H1 (cell line): ENCODE measurements at regions not wholly inside any gene's neighbourhood (a gene's known extent, or its start where the extent isn't known, plus 50 kb on each side); places are given as distances from the start of the nearest gene placed in this dataset.

Experiments
- CTCF ChIA-PET: fragments of 300-600 bp; sonication (Branson Sonifier 250); formaldehyde crosslinking; loops from one replicate; lab custom pipeline; 2021; ENCODE audit not compliant: partially characterized antibody; lab: Charles Lee
- POLR2A ChIA-PET: fragments of 300-600 bp; sonication (Branson Sonifier 250); formaldehyde crosslinking; loops from one replicate; lab custom pipeline; 2021; ENCODE audit warnings: inconsistent platforms; ENCODE audit not compliant: partially characterized antibody; lab: Charles Lee
- DNase-seq, 2 experiments: peaks; one replicate each; pipeline versions ENCODE4 v3.0.0 to v3.0.0-alpha.2; 2010 to 2022; ENCODE audit warnings: low spot score in 2 of 2, low read depth in 1 of 2, mixed read lengths in 1 of 2
- FAIRE-seq: peaks from 2 replicates; lab custom pipeline; 2011; peaks lifted over from hg19 to GRCh38; lab: Jason Lieb, UNC
- H2AFZ ChIP-seq: 2 replicates; pipeline ENCODE4 v1.8.1; 2012; ENCODE audit warnings: low read length, inconsistent platforms
- H2AK5ac ChIP-seq: 2 replicates; pipeline ENCODE4 v1.6.1; 2013; ENCODE audit warnings: low read depth, low read length
- H2BK120ac ChIP-seq: replicated peaks from 2 replicates; pipeline ENCODE3; 2013; ENCODE audit warnings: low read depth, low read length, inconsistent platforms
- H2BK12ac ChIP-seq: 2 replicates; pipeline ENCODE4 v1.6.1; 2013; ENCODE audit warnings: low read depth, low read length
- H2BK15ac ChIP-seq: 2 replicates; pipeline ENCODE4 v1.6.1; 2013; ENCODE audit warnings: low read length
- H2BK20ac ChIP-seq: 2 replicates; pipeline ENCODE4 v1.6.1; 2013; ENCODE audit warnings: low read length
- H2BK5ac ChIP-seq: 2 replicates; pipeline ENCODE4 v1.6.1; 2013; ENCODE audit warnings: low read depth, low read length
- H3K14ac ChIP-seq: 2 replicates; pipeline ENCODE4 v1.6.1; 2013; ENCODE audit warnings: inconsistent platforms; ENCODE audit not compliant: insufficient read length
- H3K18ac ChIP-seq: 2 replicates; pipeline ENCODE4 v1.6.1; 2013; ENCODE audit warnings: low read length; ENCODE audit errors: extremely low read depth
- H3K23ac ChIP-seq: 2 replicates; pipeline ENCODE4 v1.6.1; 2013; ENCODE audit warnings: inconsistent platforms; ENCODE audit not compliant: insufficient read length
- H3K23me2 ChIP-seq: 2 replicates; pipeline ENCODE4 v1.6.1; 2013; ENCODE audit warnings: low read depth, low read length
- H3K27ac ChIP-seq: 2 replicates; pipeline ENCODE4 v1.6.1; 2011; ENCODE audit warnings: low read depth, low read length, inconsistent platforms
- H3K27me3 ChIP-seq, 4 experiments: replicated peaks in 1 of 4; 1 replicate in 1 of 4; 2 replicates in 3 of 4; pipeline versions ENCODE4 v1.6.1 to v1.8.1; 2011 to 2013; ENCODE audit warnings: low read length in 3 of 4, mild to moderate bottlenecking in 3 of 4, inconsistent platforms in 2 of 4, mixed read lengths in 2 of 4, moderate library complexity in 1 of 4; ENCODE audit not compliant: control insufficient read depth in 3 of 4, insufficient read depth in 3 of 4; ENCODE audit errors: extremely low read depth in 1 of 4
- H3K36me3 ChIP-seq, 4 experiments: 2 replicates each; pipeline versions ENCODE4 v1.6.1 to v1.8.1; 2011 to 2013; ENCODE audit warnings: mild to moderate bottlenecking in 4 of 4, low read length in 3 of 4, moderate library complexity in 2 of 4, control low read depth in 1 of 4, inconsistent platforms in 1 of 4; ENCODE audit not compliant: insufficient read depth in 4 of 4, control insufficient read depth in 2 of 4
- H3K4ac ChIP-seq: replicated peaks from 2 replicates; pipeline ENCODE3; 2013; ENCODE audit warnings: low read length, low read depth, mixed read lengths, inconsistent platforms; ENCODE audit not compliant: insufficient read length
- H3K4me1 ChIP-seq, 4 experiments: replicated peaks in 1 of 4; 1 replicate in 1 of 4; 2 replicates in 3 of 4; pipeline versions ENCODE4 v1.6.1 to v1.8.1; 2011 to 2013; ENCODE audit warnings: low read length in 3 of 4, inconsistent platforms in 2 of 4, mixed read lengths in 1 of 4; ENCODE audit not compliant: insufficient read depth in 4 of 4, control insufficient read depth in 3 of 4
- H3K4me2 ChIP-seq, 2 experiments: 2 replicates each; pipeline versions ENCODE4 v1.6.1 to v1.8.1; 2011 to 2013; ENCODE audit warnings: low read depth in 2 of 2, low read length in 2 of 2, control low read depth in 1 of 2, inconsistent platforms in 1 of 2, mild to moderate bottlenecking in 1 of 2; ENCODE audit not compliant: insufficient read depth in 1 of 2
- H3K4me3 ChIP-seq, 4 experiments: fragments of 200-600, 300-600 bp in 1 of 4; sonication (generic), shearing (Covaris generic), sonication (Bioruptor Twin) in 1 of 4; 2 replicates each; pipeline versions ENCODE4 v1.5.1 to v1.8.1; 2011 to 2016; ENCODE audit warnings: low read length in 4 of 4, low read depth in 3 of 4, control low read depth in 2 of 4, inconsistent platforms in 2 of 4, mild to moderate bottlenecking in 2 of 4, mixed read lengths in 1 of 4, moderate library complexity in 1 of 4; ENCODE audit not compliant: insufficient read depth in 2 of 4; ENCODE audit errors: extremely low read depth in 1 of 4
- H3K56ac ChIP-seq: replicated peaks from 2 replicates; pipeline ENCODE3; 2013; ENCODE audit warnings: low read depth, mild to moderate bottlenecking, mixed read lengths, low read length, inconsistent platforms; ENCODE audit not compliant: insufficient read length
- H3K79me1 ChIP-seq: 2 replicates; pipeline ENCODE4 v1.6.1; 2013; ENCODE audit warnings: low read depth, low read length, control low read depth
- H3K79me2 ChIP-seq, 2 experiments: 2 replicates each; pipeline versions ENCODE4 v1.6.1 to v1.8.1; 2012 to 2013; ENCODE audit warnings: low read length in 2 of 2, mild to moderate bottlenecking in 2 of 2, inconsistent platforms in 1 of 2; ENCODE audit not compliant: insufficient read depth in 2 of 2, control insufficient read depth in 1 of 2
- H3K9ac ChIP-seq, 4 experiments: replicated peaks in 1 of 4; 1 replicate in 1 of 4; 2 replicates in 3 of 4; pipeline versions ENCODE4 v1.6.1 to v1.8.1; 2011 to 2013; ENCODE audit warnings: low read depth in 3 of 4, low read length in 3 of 4, control low read depth in 2 of 4, mild to moderate bottlenecking in 2 of 4, moderate library complexity in 2 of 4, inconsistent platforms in 1 of 4; ENCODE audit errors: extremely low read depth in 1 of 4
- H3K9me3 ChIP-seq, 2 experiments: 2 replicates each; pipeline versions ENCODE4 v1.6.1 to v1.8.1; 2012 to 2013; ENCODE audit warnings: mild to moderate bottlenecking in 2 of 2, moderate library complexity in 2 of 2, control low read depth in 1 of 2, inconsistent platforms in 1 of 2, low read depth in 1 of 2, low read length in 1 of 2, mixed read lengths in 1 of 2; ENCODE audit not compliant: insufficient read depth in 2 of 2
- H4K20me1 ChIP-seq, 2 experiments: replicated peaks in 1 of 2; 2 replicates each; pipeline versions ENCODE3 to v1.8.1; 2011 to 2013; ENCODE audit warnings: inconsistent platforms in 2 of 2, low read length in 2 of 2, mild to moderate bottlenecking in 1 of 2; ENCODE audit not compliant: insufficient read depth in 2 of 2, control insufficient read depth in 1 of 2
- H4K5ac ChIP-seq: 2 replicates; pipeline ENCODE4 v1.6.1; 2013; ENCODE audit warnings: low read length, low read depth, mixed read lengths, inconsistent platforms; ENCODE audit not compliant: insufficient read length
- H4K8ac ChIP-seq: 2 replicates; pipeline ENCODE4 v1.8.0; 2013; ENCODE audit warnings: mild to moderate bottlenecking, moderate library complexity, low read length, inconsistent platforms; ENCODE audit not compliant: insufficient read depth; ENCODE audit errors: extremely low read depth
- H4K91ac ChIP-seq: replicated peaks from 2 replicates; pipeline ENCODE3; 2013; ENCODE audit warnings: low read length, mixed read lengths, inconsistent platforms; ENCODE audit not compliant: insufficient read length
- ASH2L ChIP-seq: fragments of 200-600, 300-600 bp; sonication (generic); IDR thresholded peaks from one replicate; pipeline ENCODE4 v1.7.1; 2017; ENCODE audit warnings: low read length
- BCL11A ChIP-seq, 2 experiments: IDR thresholded peaks; one replicate each; pipeline ENCODE4 v1.6.1; 2011; ENCODE audit warnings: low read depth in 2 of 2, low read length in 2 of 2, mild to moderate bottlenecking in 2 of 2
- CHD2 ChIP-seq: IDR thresholded peaks from 2 replicates; pipeline ENCODE4 v1.6.1; 2012; ENCODE audit warnings: low read length, improper control_type of control experiment
- EGR1 ChIP-seq: IDR thresholded peaks from 2 replicates; pipeline ENCODE4 v1.6.1; 2011; ENCODE audit warnings: low read depth, low read length, borderline replicate concordance
- HDAC6 ChIP-seq: IDR thresholded peaks from one replicate; pipeline ENCODE4 v1.7.1; 2012; ENCODE audit warnings: low read depth, mild to moderate bottlenecking, inconsistent platforms, low read length, moderate library complexity
- JUN ChIP-seq: IDR thresholded peaks from 2 replicates; pipeline ENCODE4 v1.6.1; 2011; ENCODE audit warnings: low read depth, mild to moderate bottlenecking, improper control_type of control experiment, low read length
- KDM1A ChIP-seq: fragments of 200-600, 300-600 bp; sonication (generic); IDR thresholded peaks from 2 replicates; pipeline ENCODE4 v1.7.1; 2016; ENCODE audit warnings: mild to moderate bottlenecking, low read length, borderline replicate concordance
- SAP30 ChIP-seq: fragments of 300-600 bp; sonication (generic); IDR thresholded peaks from 2 replicates; pipeline ENCODE4 v1.7.1; 2012; ENCODE audit warnings: low read length, moderate library complexity, mild to moderate bottlenecking, inconsistent platforms; ENCODE audit not compliant: insufficient read depth, insufficient replicate concordance
- SIRT6 ChIP-seq: IDR thresholded peaks from one replicate; pipeline ENCODE4 v1.7.1; 2012; ENCODE audit warnings: low read length, inconsistent platforms
- SIX5 ChIP-seq: IDR thresholded peaks from 2 replicates; pipeline ENCODE4 v1.6.1; 2011; ENCODE audit warnings: mild to moderate bottlenecking, low read depth, low read length
- TAF1 ChIP-seq: IDR thresholded peaks from 2 replicates; pipeline ENCODE4 v1.6.1; 2011; ENCODE audit warnings: mild to moderate bottlenecking, low read depth, low read length
- WGBS, 2 experiments: shearing (Covaris generic) in 1 of 2; methylation state at CpG; one replicate each; pipeline versions ENCODE4 v1.1.6 to v1.1.7; 2013 to 2015; ENCODE audit warnings: low lambda C conversion rate in 2 of 2, mixed read lengths in 2 of 2, inconsistent platforms in 1 of 2, low coverage in 1 of 2, missing lambda C conversion rate in 1 of 2; ENCODE audit not compliant: insufficient replicate concordance in 2 of 2, insufficient coverage in 1 of 2, insufficient read length in 1 of 2; ENCODE audit errors: extremely low coverage in 1 of 2, missing lambda C conversion rate in 1 of 2; 5-methylcytosine and 5-hydroxymethylcytosine counted together
- TF ChIP-seq, protein P1 (sequence below): IDR thresholded peaks from 2 replicates; pipeline ENCODE4 v1.6.1; 2011; ENCODE audit warnings: low read length, improper control_type of control experiment

DNA sequence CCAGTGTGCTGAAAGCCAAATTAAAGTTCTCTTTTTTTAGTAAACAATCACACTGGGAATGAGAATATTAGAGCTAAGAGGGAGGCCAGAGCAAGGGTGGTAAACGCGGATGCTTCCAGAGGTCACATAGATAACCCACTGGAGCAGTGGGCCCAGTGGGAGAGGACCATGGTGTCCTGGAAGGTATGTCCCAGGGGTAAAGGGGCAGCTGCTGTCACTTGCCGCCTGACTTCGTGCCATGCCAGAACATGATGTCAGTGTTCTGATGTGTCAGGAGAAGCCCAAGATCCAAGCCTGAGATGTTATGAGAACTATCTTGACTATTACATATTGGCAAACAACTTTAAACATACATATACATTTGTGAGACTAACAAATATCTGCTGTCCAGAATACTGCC lies 211.9 kb upstream of the IL12A start:
- Histone ChIP-seq H4K20me1 (no peaks in the 10 kb centered on the region), H2AK5ac (no peak overlapping the region), H2BK5ac (no peak overlapping the region), H3K4me2 (no peak overlapping the region), H3K4ac (no peak overlapping the region), H3K4me1 (peaks cover 0 to 12% (median 4%) of the 10 kb centered on the region in 4 experiments; a peak in 5 of 7 replicates), H4K8ac (no peak overlapping the region), H3K18ac (no peak overlapping the region), H2BK120ac (no peak overlapping the region), H3K27ac (no peak overlapping the region), H3K79me1 (no peaks in the 10 kb centered on the region; the same call in 1 of the 2 replicates), H3K9ac (no peak overlapping the region), H2AFZ (no peak overlapping the region), H2BK15ac (0 out of 2 replicates have a peak overlapping the region, but pooled peaks have one; percentile 29), H3K14ac (no peak overlapping the region), H3K27me3 (no peaks in the 10 kb centered on the region), H4K5ac (peak overlapping the region; percentile 26), H2BK20ac (no peak overlapping the region), H3K4me3 (no peak overlapping the region), H3K79me2 (no peaks in the 10 kb centered on the region), H3K36me3 (no peaks in the 10 kb centered on the region), H3K23me2 (no peaks in the 10 kb centered on the region; the same call in 1 of the 2 replicates), H2BK12ac (no peak overlapping the region), H4K91ac (no peak overlapping the region), H3K23ac (no peak overlapping the region), H3K56ac (no peak overlapping the region), H3K9me3 (no peaks in the 10 kb centered on the region)
- CTCF ChIA-PET, result interaction anchor here (0.9 to 3.0 kb wide), 4 partner anchors 10 to 152 kb away, joined by 3 to 17 read pairs (median 4); no protein-coding TSS in a partner anchor
- POLR2A ChIA-PET, result interaction anchor here (1.6 kb wide), 1 partner anchor 13 kb away, joined by 4 read pairs; no protein-coding TSS in a partner anchor
- DNase-seq (no peak), FAIRE-seq (no peak)
- 88% methylated on average over 4 of the region's 4 CpGs; no CpG with 5 or more reads in 1 of the 2 experiments for WGBS, 2 experiments
- TF ChIP-seq EGR1 (no peak), HDAC6 (no peak), BCL11A (IDR thresholded peaks at IDR 0.05; ENCODE audit: low read depth in 2 of 2, low read length in 2 of 2) (no peak), KDM1A (no peak), ASH2L (no peak), JUN (no peak), TAF1 (no peak), SIRT6 (no peak), CHD2 (no peak), SIX5 (no peak), SAP30 (no peak)
- TF ChIP-seq, protein P1, sequence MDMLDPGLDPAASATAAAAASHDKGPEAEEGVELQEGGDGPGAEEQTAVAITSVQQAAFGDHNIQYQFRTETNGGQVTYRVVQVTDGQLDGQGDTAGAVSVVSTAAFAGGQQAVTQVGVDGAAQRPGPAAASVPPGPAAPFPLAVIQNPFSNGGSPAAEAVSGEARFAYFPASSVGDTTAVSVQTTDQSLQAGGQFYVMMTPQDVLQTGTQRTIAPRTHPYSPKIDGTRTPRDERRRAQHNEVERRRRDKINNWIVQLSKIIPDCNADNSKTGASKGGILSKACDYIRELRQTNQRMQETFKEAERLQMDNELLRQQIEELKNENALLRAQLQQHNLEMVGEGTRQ, result no peak
